Suprapubic skin (tissue), 4 donors: ENCODE measurements at regions not wholly inside any gene's neighbourhood (a gene's known extent, or its start where the extent isn't known, plus 50 kb on each side); places are given as distances from the start of the nearest gene placed in this dataset.
"Not testable (repeated sequence)": the region's sequence is repeated elsewhere in the genome, so short reads cannot be mapped to it uniquely, and the experiment has no call there.

ENCODE experiments used
- DNase-seq, 2 donors: peaks; one replicate each; pipeline ENCODE4 v3.0.0-alpha.2; 2019; ENCODE audit warnings: low spot score in 2 of 2
- H3K27ac ChIP-seq: fragments of 200-600 bp; sonication (generic); one replicate; pipeline ENCODE4 v1.5.1; 2019
- H3K27me3 ChIP-seq: fragments of 200-600 bp; sonication (generic); one replicate; pipeline ENCODE4 v1.5.1; 2019
- H3K36me3 ChIP-seq: fragments of 200-600 bp; sonication (generic); one replicate; pipeline ENCODE4 v1.5.1; 2019
- H3K4me1 ChIP-seq: fragments of 200-600 bp; sonication (generic); one replicate; pipeline ENCODE4 v1.5.1; 2019
- H3K4me3 ChIP-seq: fragments of 200-600 bp; sonication (generic); one replicate; pipeline ENCODE4 v1.5.1; 2019; ENCODE audit warnings: mild to moderate bottlenecking
- H3K9me3 ChIP-seq: fragments of 200-600 bp; sonication (generic); one replicate; pipeline ENCODE4 v1.5.1; 2019
- EP300 ChIP-seq: sonication (generic); formaldehyde crosslinking; IDR thresholded peaks from one replicate; pipeline ENCODE4 v1.6.1; 2017; ENCODE audit warnings: antibody characterized with exemption
- POLR2A ChIP-seq, 2 donors: fragments of 450-650 bp; IDR thresholded peaks; one replicate each; pipeline ENCODE4 v1.6.1; 2017; ENCODE audit warnings: antibody characterized with exemption in 2 of 2, mild to moderate bottlenecking in 2 of 2, moderate library complexity in 2 of 2
- POLR2AphosphoS5 ChIP-seq, 3 donors: sonication (generic); formaldehyde crosslinking; IDR thresholded peaks; one replicate each; pipeline ENCODE4 v1.6.1; 2017; ENCODE audit warnings: antibody characterized with exemption in 3 of 3
- WGBS: methylation state at CpG from one replicate; pipeline ENCODE4 v1.1.5; 2018; 5-methylcytosine and 5-hydroxymethylcytosine counted together
- TF ChIP-seq, protein P1 (sequence below), 2 donors: fragments of 200-600 bp in 1 of 2; fragments of 450-650 bp in 1 of 2; sonication (generic) in 1 of 2; IDR thresholded peaks; one replicate each; pipeline ENCODE4 v1.5.1; 2016 to 2019; ENCODE audit warnings: antibody characterized with exemption in 2 of 2, mild to moderate bottlenecking in 1 of 2, moderate library complexity in 1 of 2

DNA sequence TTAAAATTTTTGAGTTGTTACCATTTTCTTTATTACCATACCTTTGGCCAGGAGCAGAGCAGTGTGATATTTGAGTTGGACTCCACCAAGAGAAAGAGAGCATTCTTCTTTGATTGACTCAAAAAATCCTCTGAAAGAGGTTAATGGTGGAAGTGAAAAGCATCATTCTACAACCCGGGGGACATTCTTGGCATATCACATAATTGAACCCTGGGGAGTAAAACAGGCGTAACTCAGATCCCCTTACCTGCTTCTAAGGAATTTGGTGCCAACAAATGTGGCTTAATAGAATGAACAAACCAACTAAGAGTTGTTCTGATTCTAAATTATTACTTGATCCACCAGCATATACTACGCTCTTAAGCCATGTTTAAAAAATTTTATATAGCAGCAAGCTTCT, 351.1 kb upstream of the DEPDC1 start:
- no peaks in the 10 kb centered on the region for H3K9me3 ChIP-seq
- no peaks in the 10 kb centered on the region for H3K4me1 ChIP-seq
- no peak overlapping the region for H3K27ac ChIP-seq
- no peak for DNase-seq
- H3K27me3 ChIP-seq, result no peaks in the 10 kb centered on the region
- TF ChIP-seq POLR2AphosphoS5 (IDR thresholded peaks at IDR 0.05), result no peak
- TF ChIP-seq, protein P1, sequence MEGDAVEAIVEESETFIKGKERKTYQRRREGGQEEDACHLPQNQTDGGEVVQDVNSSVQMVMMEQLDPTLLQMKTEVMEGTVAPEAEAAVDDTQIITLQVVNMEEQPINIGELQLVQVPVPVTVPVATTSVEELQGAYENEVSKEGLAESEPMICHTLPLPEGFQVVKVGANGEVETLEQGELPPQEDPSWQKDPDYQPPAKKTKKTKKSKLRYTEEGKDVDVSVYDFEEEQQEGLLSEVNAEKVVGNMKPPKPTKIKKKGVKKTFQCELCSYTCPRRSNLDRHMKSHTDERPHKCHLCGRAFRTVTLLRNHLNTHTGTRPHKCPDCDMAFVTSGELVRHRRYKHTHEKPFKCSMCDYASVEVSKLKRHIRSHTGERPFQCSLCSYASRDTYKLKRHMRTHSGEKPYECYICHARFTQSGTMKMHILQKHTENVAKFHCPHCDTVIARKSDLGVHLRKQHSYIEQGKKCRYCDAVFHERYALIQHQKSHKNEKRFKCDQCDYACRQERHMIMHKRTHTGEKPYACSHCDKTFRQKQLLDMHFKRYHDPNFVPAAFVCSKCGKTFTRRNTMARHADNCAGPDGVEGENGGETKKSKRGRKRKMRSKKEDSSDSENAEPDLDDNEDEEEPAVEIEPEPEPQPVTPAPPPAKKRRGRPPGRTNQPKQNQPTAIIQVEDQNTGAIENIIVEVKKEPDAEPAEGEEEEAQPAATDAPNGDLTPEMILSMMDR (IDR thresholded peaks at IDR 0.05), result no peak
- TF ChIP-seq POLR2A (IDR thresholded peaks at IDR 0.05), result no peak
- no peak for TF ChIP-seq EP300
- 74% methylated on average over 3 of the region's 3 CpGs for WGBS
- H3K36me3 ChIP-seq, result no peaks in the 10 kb centered on the region
- no peak overlapping the region for H3K4me3 ChIP-seq

DNA sequence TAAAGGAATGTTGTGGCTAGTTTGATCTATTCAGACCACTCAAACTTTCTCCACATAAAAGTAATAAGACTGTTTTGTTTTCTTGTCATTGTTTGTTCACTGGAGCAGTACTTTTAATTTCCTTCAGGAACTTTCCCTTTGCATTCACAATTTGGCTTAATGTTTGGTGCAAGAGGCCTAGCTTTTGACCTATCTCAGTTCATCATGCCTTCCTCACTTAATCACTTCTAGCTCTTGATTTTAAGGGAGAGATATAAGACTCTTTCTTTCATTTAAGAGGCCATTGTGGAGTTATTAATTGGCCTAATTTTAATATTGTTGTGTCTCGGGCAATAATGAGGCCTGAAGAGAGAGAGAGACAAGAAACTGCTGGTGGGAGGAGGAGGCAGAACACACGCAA, 371.7 kb upstream of the DEPDC1 start:
- H3K27ac ChIP-seq, result no peak overlapping the region
- H3K36me3 ChIP-seq, result no peaks in the 10 kb centered on the region
- no peaks in the 10 kb centered on the region for H3K27me3 ChIP-seq
- H3K4me1 ChIP-seq, result no peaks in the 10 kb centered on the region
- no peaks in the 10 kb centered on the region for H3K9me3 ChIP-seq
- 88% methylated on average over 2 of the region's 2 CpGs for WGBS
- TF ChIP-seq, protein P1 (IDR thresholded peaks at IDR 0.05), result no peak
- TF ChIP-seq POLR2A (IDR thresholded peaks at IDR 0.05) (no peak), EP300 (no peak), POLR2AphosphoS5 (IDR thresholded peaks at IDR 0.05) (no peak)
- no peak overlapping the region for H3K4me3 ChIP-seq
- no peak for DNase-seq

DNA sequence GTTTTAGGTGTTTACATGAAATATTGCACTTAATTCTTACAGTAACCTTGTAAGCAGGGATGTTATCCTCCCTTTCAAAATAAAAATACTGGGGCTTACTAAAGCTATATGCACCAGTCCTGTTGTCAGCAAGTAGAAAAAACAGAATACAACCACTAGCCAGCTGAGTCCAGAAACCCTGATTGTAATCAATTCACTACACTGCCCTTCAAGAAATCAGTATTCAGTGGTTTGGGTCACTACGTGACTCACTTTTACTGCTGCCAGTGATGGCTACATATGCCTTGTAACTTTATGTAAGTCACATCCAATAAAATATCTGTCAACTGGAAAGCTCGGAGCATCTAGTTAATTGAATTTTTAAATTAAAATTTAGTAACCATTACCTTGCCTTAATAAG, 376.3 kb upstream of the DEPDC1 start:
- Histone ChIP-seq H3K9me3 (no peaks in the 10 kb centered on the region), H3K27me3 (no peaks in the 10 kb centered on the region), H3K27ac (no peak overlapping the region), H3K4me3 (no peak overlapping the region), H3K4me1 (no peaks in the 10 kb centered on the region), H3K36me3 (no peaks in the 10 kb centered on the region)
- TF ChIP-seq EP300, result no peak
- TF ChIP-seq, protein P1 (IDR thresholded peaks at IDR 0.05), result no peak
- TF ChIP-seq POLR2A (IDR thresholded peaks at IDR 0.05), result no peak
- TF ChIP-seq POLR2AphosphoS5 (IDR thresholded peaks at IDR 0.05), result no peak
- WGBS, result 88% methylated on average over 2 of the region's 2 CpGs
- DNase-seq, result no peak

DNA sequence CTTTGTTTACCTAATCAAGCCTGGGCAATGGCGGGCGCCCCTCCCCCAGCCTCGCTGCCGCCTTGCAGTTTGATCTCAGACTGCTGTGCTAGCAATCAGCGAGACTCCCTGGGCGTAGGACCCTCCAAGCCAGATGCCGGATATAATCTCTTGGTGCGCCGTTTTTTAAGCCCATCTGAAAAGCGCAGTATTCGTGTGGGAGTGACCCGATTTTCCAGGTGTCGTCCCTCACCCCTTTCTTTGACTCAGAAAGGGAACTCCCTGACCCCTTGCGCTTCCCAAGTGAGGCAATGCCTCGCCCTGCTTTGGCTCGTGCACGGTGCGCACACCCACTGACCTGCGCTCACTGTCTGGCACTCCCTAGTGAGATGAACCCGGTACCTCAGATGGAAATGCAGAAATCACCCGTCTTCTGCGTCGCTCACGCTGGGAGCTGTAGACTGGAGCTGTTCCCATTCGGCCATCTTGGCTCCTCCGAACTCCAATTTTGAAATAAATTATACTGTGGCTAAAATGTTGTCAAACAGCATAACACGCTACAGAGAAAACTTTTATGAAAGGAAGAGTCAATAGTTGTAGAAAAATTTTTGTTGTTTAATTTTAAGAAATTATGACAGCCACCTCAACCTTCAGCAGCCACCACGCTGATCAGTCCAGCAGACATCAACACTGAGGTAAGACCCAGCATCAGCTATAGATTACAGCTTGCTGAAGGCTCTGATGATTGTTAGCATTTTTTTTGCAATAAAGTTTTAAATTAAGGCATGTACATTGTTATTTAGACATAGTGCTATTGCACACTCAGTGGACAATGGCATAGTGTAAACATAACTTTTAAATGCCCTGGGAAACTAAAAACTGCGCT, 384.7 kb upstream of the DEPDC1 start:
- DNase-seq, H3K4me1 ChIP-seq, H3K4me3 ChIP-seq, H3K36me3 ChIP-seq, H3K27ac ChIP-seq, H3K27me3 ChIP-seq, H3K9me3 ChIP-seq: not testable (repeated sequence)
- WGBS, result 91% methylated on average over 22 of the region's 29 CpGs

DNA sequence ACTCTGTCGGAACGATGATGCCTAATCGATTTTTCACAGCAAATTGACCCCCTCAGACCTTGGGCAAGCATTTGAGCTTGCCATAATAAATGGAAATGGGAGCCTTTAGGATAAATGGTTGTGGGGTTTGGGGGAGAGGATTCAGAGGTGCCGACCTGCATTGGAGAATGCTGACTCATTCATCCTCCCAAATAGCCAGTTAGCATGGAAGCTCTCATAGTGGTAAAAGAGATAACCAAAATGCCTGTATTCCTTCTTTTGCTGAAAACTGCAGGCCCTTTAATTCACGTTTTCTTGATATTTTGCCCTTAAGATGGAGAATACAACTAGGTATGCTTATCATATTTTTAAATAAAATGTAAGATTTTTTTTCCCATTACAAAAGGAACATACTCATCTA, 392.6 kb upstream of the DEPDC1 start:
- no peaks in the 10 kb centered on the region for H3K4me1 ChIP-seq
- H3K36me3 ChIP-seq, result no peaks in the 10 kb centered on the region
- no peaks in the 10 kb centered on the region for H3K9me3 ChIP-seq
- 83% methylated on average over 5 of the region's 5 CpGs for WGBS
- DNase-seq, result no peak
- H3K27ac ChIP-seq, result no peak overlapping the region
- H3K27me3 ChIP-seq, result no peaks in the 10 kb centered on the region
- no peak overlapping the region for H3K4me3 ChIP-seq
- no peak for TF ChIP-seq EP300
- TF ChIP-seq POLR2A (IDR thresholded peaks at IDR 0.05), result no peak
- no peak for TF ChIP-seq POLR2AphosphoS5 (IDR thresholded peaks at IDR 0.05)
- TF ChIP-seq, protein P1 (IDR thresholded peaks at IDR 0.05), result no peak
